ENCODE measurements at regions not wholly inside any gene's neighbourhood (a gene's known extent, or its start where the extent isn't known, plus 50 kb on each side); places are given as distances from the start of the nearest gene placed in this dataset.
"Not testable (repeated sequence)": the region's sequence is repeated elsewhere in the genome, so short reads cannot be mapped to it uniquely, and the experiment has no call there.

- POLR2A ChIA-PET (ENCODE audit: partially characterized antibody); H2AK5ac ChIP-seq (ENCODE audit: low read depth, low read length); H2BK5ac ChIP-seq (ENCODE audit: low read depth, low read length); H3K4ac ChIP-seq (replicated peaks; ENCODE audit: insufficient read length, low read depth, low read length); H3K56ac ChIP-seq (replicated peaks; ENCODE audit: insufficient read length, low read depth, low read length); H4K20me1 ChIP-seq (replicated peaks in 1 of 2; ENCODE audit: control insufficient read depth in 1 of 2, insufficient read depth in 2 of 2, low read length in 2 of 2); DNase-seq (ENCODE audit: low read depth in 1 of 2, low spot score in 2 of 2); H3K27me3 ChIP-seq (replicated peaks in 1 of 4; ENCODE audit: control insufficient read depth in 3 of 4, extremely low read depth in 1 of 4, insufficient read depth in 3 of 4, low read length in 3 of 4); H4K91ac ChIP-seq (replicated peaks; ENCODE audit: insufficient read length, low read length); H4K8ac ChIP-seq (ENCODE audit: extremely low read depth, insufficient read depth, low read length); H3K79me1 ChIP-seq (ENCODE audit: low read depth, low read length); H3K4me1 ChIP-seq (replicated peaks in 1 of 4; ENCODE audit: control insufficient read depth in 3 of 4, insufficient read depth in 4 of 4, low read length in 3 of 4); H2AFZ ChIP-seq (ENCODE audit: low read length); H3K9ac ChIP-seq (replicated peaks in 1 of 4; ENCODE audit: extremely low read depth in 1 of 4, low read depth in 3 of 4, low read length in 3 of 4); H3K27ac ChIP-seq (ENCODE audit: low read depth, low read length); H4K5ac ChIP-seq (ENCODE audit: insufficient read length, low read depth, low read length); H2BK120ac ChIP-seq (replicated peaks; ENCODE audit: low read depth, low read length); H3K23me2 ChIP-seq (ENCODE audit: low read depth, low read length); H3K23ac ChIP-seq (ENCODE audit: insufficient read length); H2BK12ac ChIP-seq (ENCODE audit: low read depth, low read length); FAIRE-seq; H3K4me3 ChIP-seq (ENCODE audit: extremely low read depth in 1 of 4, insufficient read depth in 2 of 4, low read depth in 3 of 4, low read length in 4 of 4); H2BK20ac ChIP-seq (ENCODE audit: low read length); H3K18ac ChIP-seq (ENCODE audit: extremely low read depth, low read length); H3K36me3 ChIP-seq (ENCODE audit: control insufficient read depth in 2 of 4, insufficient read depth in 4 of 4, low read length in 3 of 4); H3K4me2 ChIP-seq (ENCODE audit: insufficient read depth in 1 of 2, low read depth in 2 of 2, low read length in 2 of 2); H3K79me2 ChIP-seq (ENCODE audit: control insufficient read depth in 1 of 2, insufficient read depth in 2 of 2, low read length in 2 of 2); H3K14ac ChIP-seq (ENCODE audit: insufficient read length); H3K9me3 ChIP-seq (ENCODE audit: insufficient read depth in 2 of 2, low read depth in 1 of 2, low read length in 1 of 2): not testable (repeated sequence)
- CTCF ChIA-PET (ENCODE audit: partially characterized antibody) = interaction anchor here (0.6 to 1.3 kb wide), 4 partner anchors 22 to 219 kb away, joined by 3 to 4 read pairs (median 3); no protein-coding TSS in a partner anchor
- H2BK15ac ChIP-seq (ENCODE audit: low read length) = peak overlapping the region; percentile 61; the same call in 1 of the 2 replicates
- WGBS, 2 experiments (ENCODE audit: extremely low coverage in 1 of 2, insufficient coverage in 1 of 2, insufficient read length in 1 of 2, insufficient replicate concordance in 2 of 2, low coverage in 1 of 2, low lambda C conversion rate in 2 of 2, missing lambda C conversion rate in 1 of 2) = 92% methylated on average over 13 of the region's 13 CpGs; no CpG with 5 or more reads in 1 of the 2 experiments
These were observed 115.1 kb upstream of the TNRC6C start for GRCh38 chr17:77843255-77843895.
